HepG2 (cell line): ENCODE measurements at regions not wholly inside any gene's neighbourhood (a gene's known extent, or its start where the extent isn't known, plus 50 kb on each side); places are given as distances from the start of the nearest gene placed in this dataset.

Source experiments
- ATAC-seq: fragments of 200-7000 bp; cut with Tn5 transposase; 3 replicates; pipeline ENCODE4 v1.9.1; 2020; ENCODE audit warnings: mild to moderate bottlenecking, moderate library complexity
- BruUV-seq: library from RNA; stranded (reverse); fragments of 400-500 nt; replicated peaks from 2 replicates; lab custom pipeline; 2021; lab: Mats Ljungman, UMichigan
- CTCF ChIA-PET: fragments of 300-600 bp; formaldehyde crosslinking; extraction: SDS; loops from one replicate; lab custom pipeline; 2021; ENCODE audit warnings: low total read pairs, inconsistent platforms, low intra/inter-chr PET ratio; lab: Yijun Ruan, JAX
- POLR2A ChIA-PET: fragments of 350-600 bp; sonication (Branson Sonifier 250); formaldehyde crosslinking; loops from one replicate; lab custom pipeline; 2020; ENCODE audit warnings: antibody characterized with exemption, inconsistent platforms; lab: Yijun Ruan, JAX
- DNase-seq: peaks from one replicate; pipeline ENCODE4 v3.0.0-alpha.2; 2015; ENCODE audit warnings: low spot score
- FAIRE-seq: peaks from 3 replicates; lab custom pipeline; 2011; peaks lifted over from hg19 to GRCh38; lab: Jason Lieb, UNC
- H2AFZ ChIP-seq: one replicate; pipeline ENCODE4 v1.6.1; 2011; ENCODE audit warnings: low read length, inconsistent platforms
- H3K27ac ChIP-seq: fragments of 300-600 bp; 3 replicates; pipeline ENCODE4 v1.8.0; 2011; ENCODE audit warnings: mixed run types, mild to moderate bottlenecking, mixed read lengths, low read length, inconsistent platforms; ENCODE audit not compliant: insufficient read depth; ENCODE audit errors: extremely low read length
- H3K27me3 ChIP-seq, 2 experiments: fragments of 200-600 bp in 1 of 2; 2 replicates in 1 of 2; 3 replicates in 1 of 2; pipeline versions ENCODE4 v1.6.0 to v1.8.0; 2011; ENCODE audit warnings: low read length in 2 of 2, mild to moderate bottlenecking in 2 of 2, moderate library complexity in 2 of 2, inconsistent platforms in 1 of 2; ENCODE audit not compliant: insufficient read depth in 2 of 2, control insufficient read depth in 1 of 2
- H3K36me3 ChIP-seq, 2 experiments: fragments of 200-600 bp in 1 of 2; replicated peaks in 1 of 2; 2 replicates in 1 of 2; 3 replicates in 1 of 2; pipeline versions ENCODE4 v1.5.1 to v1.8.0; 2011; ENCODE audit warnings: low read length in 2 of 2, inconsistent platforms in 1 of 2; ENCODE audit not compliant: insufficient read depth in 2 of 2, control insufficient read depth in 1 of 2
- H3K4me1 ChIP-seq: 2 replicates; pipeline ENCODE4 v1.5.1; 2012; ENCODE audit warnings: low read length, inconsistent platforms; ENCODE audit not compliant: insufficient read depth
- H3K4me2 ChIP-seq: 2 replicates; pipeline ENCODE4 v1.6.0; 2011; ENCODE audit warnings: low read depth, low read length, inconsistent platforms
- H3K4me3 ChIP-seq, 3 experiments: fragments of 200-600 bp in 1 of 3; sonication (generic), shearing (Covaris generic) in 1 of 3; replicated peaks in 1 of 3; 2 replicates each; pipeline ENCODE4 v1.5.1; 2011 to 2016; ENCODE audit warnings: low read length in 3 of 3, inconsistent platforms in 2 of 3, low read depth in 2 of 3, mild to moderate bottlenecking in 2 of 3, control low read depth in 1 of 3, mixed read lengths in 1 of 3; ENCODE audit not compliant: insufficient read depth in 1 of 3
- H3K79me2 ChIP-seq: one replicate; pipeline ENCODE4 v1.6.1; 2011; ENCODE audit warnings: low read length, inconsistent platforms; ENCODE audit not compliant: insufficient read depth
- H3K9ac ChIP-seq: 2 replicates; pipeline ENCODE4 v1.6.0; 2011; ENCODE audit warnings: mild to moderate bottlenecking, low read depth, low read length, inconsistent platforms; ENCODE audit not compliant: insufficient read depth
- H3K9me3 ChIP-seq: 2 replicates; pipeline ENCODE4 v1.5.1; 2012; ENCODE audit warnings: mild to moderate bottlenecking, low read length
- H4K20me1 ChIP-seq: 2 replicates; pipeline ENCODE4 v1.6.0; 2011; ENCODE audit warnings: inconsistent platforms, mild to moderate bottlenecking, low read length, moderate library complexity; ENCODE audit not compliant: insufficient read depth
- ARID5B ChIP-seq: IDR thresholded peaks from 2 replicates; pipeline ENCODE4 v1.4.0; 2020; ENCODE audit warnings: mild to moderate bottlenecking, missing genetic modification reagents
- ESRRA ChIP-seq: sonication (generic); formaldehyde crosslinking; IDR thresholded peaks from 2 replicates; pipeline ENCODE4 v1.5.1; 2020; ENCODE audit warnings: mild to moderate bottlenecking, low read depth, missing genetic modification reagents
- HNRNPLL ChIP-seq: fragments of 200-400 bp; formaldehyde crosslinking; IDR thresholded peaks from 2 replicates; pipeline ENCODE4 v1.6.1; 2017; ENCODE audit warnings: mild to moderate bottlenecking, low read depth, low read length; ENCODE audit not compliant: poor library complexity, severe bottlenecking
- HNRNPUL1 ChIP-seq: fragments of 200-400 bp; formaldehyde crosslinking; IDR thresholded peaks from 2 replicates; pipeline ENCODE4 v1.6.1; 2017; ENCODE audit warnings: low read depth, mild to moderate bottlenecking, low read length, moderate library complexity
- KDM5A ChIP-seq: fragments of 200-600 bp; sonication (generic); IDR thresholded peaks from 2 replicates; pipeline ENCODE4 v1.7.0; 2018; ENCODE audit warnings: antibody characterized with exemption, mild to moderate bottlenecking, low read length, borderline replicate concordance
- MEIS1 ChIP-seq: sonication (generic); formaldehyde crosslinking; IDR thresholded peaks from 2 replicates; pipeline ENCODE4 v1.9.0; 2021; ENCODE audit warnings: mild to moderate bottlenecking, missing genetic modification reagents, moderate library complexity, borderline replicate concordance
- PTBP1 ChIP-seq: fragments of 200-400 bp; formaldehyde crosslinking; IDR thresholded peaks from 2 replicates; pipeline ENCODE4 v1.6.1; 2018; ENCODE audit warnings: low read length, low read depth; ENCODE audit not compliant: poor library complexity, severe bottlenecking
- SRSF4 ChIP-seq: fragments of 200-400 bp; formaldehyde crosslinking; IDR thresholded peaks from one replicate; pipeline ENCODE4 v1.6.1; 2018; ENCODE audit warnings: mild to moderate bottlenecking, low read depth, low read length, moderate library complexity; ENCODE audit not compliant: poor library complexity, severe bottlenecking
- ZBTB8A ChIP-seq: sonication (generic); formaldehyde crosslinking; IDR thresholded peaks from 2 replicates; pipeline ENCODE4 v1.4.0; 2020; ENCODE audit warnings: mild to moderate bottlenecking, low read depth, missing genetic modification reagents, borderline replicate concordance
- ZNF276 ChIP-seq: sonication (generic); formaldehyde crosslinking; IDR thresholded peaks from 2 replicates; pipeline ENCODE4 v1.4.0; 2020; ENCODE audit warnings: mild to moderate bottlenecking, low read depth, missing genetic modification reagents
- WGBS: methylation state at CpG from one replicate; pipeline ENCODE4 v1.1.6; 2017; ENCODE audit warnings: low lambda C conversion rate; 5-methylcytosine and 5-hydroxymethylcytosine counted together
- in situ Hi-C: cut with HindIII; loops from 2 replicates; pipeline ENCODE4 v1.10.0; 2017; ENCODE audit warnings: low pct_unique_long_range_greater_than_20kb; ENCODE audit not compliant: extremely low pct_ligation_motif_present
- intact Hi-C: fragments of 100-400 bp; cut with micrococcal nuclease; formaldehyde crosslinking; loops from one replicate; pipeline ENCODE4 v1.10.0; 2022; ENCODE audit not compliant: unreplicated experiment

- Histone ChIP-seq H3K9ac (no peak overlapping the region), H3K4me3 (no peak overlapping the region), H3K9me3 (no peaks in the 10 kb centered on the region), H2AFZ (no peak overlapping the region), H3K27ac (no peak overlapping the region), H3K27me3 (no peaks in the 10 kb centered on the region; a peak in 1 of 5 replicates), H4K20me1 (no peaks in the 10 kb centered on the region), H3K79me2 (no peaks in the 10 kb centered on the region), H3K4me1 (no peaks in the 10 kb centered on the region), H3K36me3 (no peaks in the 10 kb centered on the region), H3K4me2 (no peak overlapping the region)
- in situ Hi-C loops (no loop called here), intact Hi-C loops (no loop called here)
- ATAC-seq: no peak
- CTCF ChIA-PET: no interaction called here
- POLR2A ChIA-PET: no interaction called here
- WGBS: 20% methylated on average over 5 of the region's 5 CpGs
- no TSS peak for BruUV-seq
- no peak for DNase-seq
- FAIRE-seq: no peak
- TF ChIP-seq ZNF276 (CRISPR knock-in tag) (no peak), MEIS1 (CRISPR knock-in tag) (no peak), ZBTB8A (CRISPR knock-in tag) (no peak), ESRRA (CRISPR knock-in tag) (no peak), HNRNPUL1 (no peak)
- TF ChIP-seq, all 625 proteins: peak for 0
These were observed 192.3 kb downstream of the SPATA18 start for GRCh38 chr4:52243367-52243766.

GRCh38 chr4:52244103-52244775 lies 193.1 kb downstream of the SPATA18 start:
- H3K27ac ChIP-seq: no peak overlapping the region
- no TSS peak for BruUV-seq
- no peak overlapping the region for H3K4me2 ChIP-seq
- no peaks in the 10 kb centered on the region for H4K20me1 ChIP-seq
- in situ Hi-C loops: no loop called here
- ChIA-PET POLR2A (no interaction called here), CTCF (no interaction called here)
- DNase-seq (no peak), FAIRE-seq (no peak), ATAC-seq (no peak)
- no peaks in the 10 kb centered on the region for H3K9me3 ChIP-seq
- intact Hi-C loops: no loop called here
- H3K36me3 ChIP-seq: no peaks in the 10 kb centered on the region
- H2AFZ ChIP-seq: no peak overlapping the region
- no peaks in the 10 kb centered on the region; a peak in 1 of 5 replicates for H3K27me3 ChIP-seq
- H3K9ac ChIP-seq: no peak overlapping the region
- no peak overlapping the region for H3K4me3 ChIP-seq
- no peak for TF ChIP-seq KDM5A
- TF ChIP-seq HNRNPLL: no peak
- TF ChIP-seq PTBP1: no peak
- no peak for TF ChIP-seq ARID5B (CRISPR knock-in tag)
- TF ChIP-seq SRSF4: no peak
- WGBS: 26% methylated on average over 7 of the region's 7 CpGs
- H3K79me2 ChIP-seq: no peaks in the 10 kb centered on the region
- H3K4me1 ChIP-seq: no peaks in the 10 kb centered on the region
